ES-I3 (cell line): ENCODE measurements at regions not wholly inside any gene's neighbourhood (a gene's known extent, or its start where the extent isn't known, plus 50 kb on each side); places are given as distances from the start of the nearest gene placed in this dataset.

Experiments used
- H3K36me3 ChIP-seq: 2 replicates; pipeline ENCODE4 v1.6.1; 2013; ENCODE audit warnings: mild to moderate bottlenecking, low read length, control low read depth, moderate library complexity; ENCODE audit not compliant: insufficient read depth
- H3K4me1 ChIP-seq: 2 replicates; pipeline ENCODE4 v1.6.1; 2013; ENCODE audit warnings: mild to moderate bottlenecking, control low read depth, low read length; ENCODE audit not compliant: insufficient read depth
- H3K9ac ChIP-seq: 2 replicates; pipeline ENCODE4 v1.6.1; 2013; ENCODE audit warnings: low read depth, mild to moderate bottlenecking, low read length, moderate library complexity
- H3K9me3 ChIP-seq: 2 replicates; pipeline ENCODE4 v1.6.1; 2013; ENCODE audit warnings: mild to moderate bottlenecking, low read length, moderate library complexity; ENCODE audit not compliant: control insufficient read depth, insufficient read depth

- Histone ChIP-seq H3K9me3 (no peaks in the 10 kb centered on the region), H3K9ac (no peak overlapping the region), H3K36me3 (no peaks in the 10 kb centered on the region), H3K4me1 (no peaks in the 10 kb centered on the region)
These were observed 297.0 kb downstream of the TDRD15 start for GRCh38 chr2:21420553-21421335.

- Histone ChIP-seq H3K4me1 (no peaks in the 10 kb centered on the region), H3K9me3 (no peaks in the 10 kb centered on the region), H3K9ac (no peak overlapping the region), H3K36me3 (no peaks in the 10 kb centered on the region)
These were observed 298.3 kb downstream of the TDRD15 start for GRCh38 chr2:21422050-21422449.

GRCh38 chr2:21422724-21423522 is 299.2 kb downstream of the TDRD15 start:
- Histone ChIP-seq H3K9ac (no peak overlapping the region), H3K4me1 (no peaks in the 10 kb centered on the region), H3K9me3 (no peaks in the 10 kb centered on the region), H3K36me3 (no peaks in the 10 kb centered on the region)

GRCh38 chr2:21423854-21424253 is 300.1 kb downstream of the TDRD15 start:
- Histone ChIP-seq H3K9me3 (no peaks in the 10 kb centered on the region), H3K4me1 (no peaks in the 10 kb centered on the region), H3K36me3 (no peaks in the 10 kb centered on the region), H3K9ac (no peak overlapping the region)

- no peaks in the 10 kb centered on the region for H3K9me3 ChIP-seq
- H3K4me1 ChIP-seq, result no peaks in the 10 kb centered on the region
- H3K9ac ChIP-seq, result no peak overlapping the region
- no peaks in the 10 kb centered on the region for H3K36me3 ChIP-seq
These were observed 300.6 kb downstream of the TDRD15 start for GRCh38 chr2:21424375-21424774.

GRCh38 chr2:21427606-21428005 is 303.8 kb downstream of the TDRD15 start:
- Histone ChIP-seq H3K4me1 (no peaks in the 10 kb centered on the region), H3K9me3 (no peaks in the 10 kb centered on the region), H3K9ac (no peak overlapping the region), H3K36me3 (no peaks in the 10 kb centered on the region)

GRCh38 chr2:21428754-21429153 is 305.0 kb downstream of the TDRD15 start:
- Histone ChIP-seq H3K4me1 (no peaks in the 10 kb centered on the region), H3K9ac (no peak overlapping the region), H3K9me3 (peaks cover under 1% of the 10 kb centered on the region; the same call in 1 of the 2 replicates), H3K36me3 (no peaks in the 10 kb centered on the region)

GRCh38 chr2:21429747-21430146 is 306.0 kb downstream of the TDRD15 start:
- peaks cover 2% of the 10 kb centered on the region; the same call in 1 of the 2 replicates for H3K9me3 ChIP-seq
- no peaks in the 10 kb centered on the region for H3K36me3 ChIP-seq
- no peak overlapping the region for H3K9ac ChIP-seq
- no peaks in the 10 kb centered on the region for H3K4me1 ChIP-seq

- Histone ChIP-seq H3K9ac (no peak overlapping the region), H3K4me1 (no peaks in the 10 kb centered on the region), H3K36me3 (no peaks in the 10 kb centered on the region), H3K9me3 (peaks cover 2% of the 10 kb centered on the region; the same call in 1 of the 2 replicates)
These were observed 307.3 kb downstream of the TDRD15 start for GRCh38 chr2:21431078-21431477.

DNA sequence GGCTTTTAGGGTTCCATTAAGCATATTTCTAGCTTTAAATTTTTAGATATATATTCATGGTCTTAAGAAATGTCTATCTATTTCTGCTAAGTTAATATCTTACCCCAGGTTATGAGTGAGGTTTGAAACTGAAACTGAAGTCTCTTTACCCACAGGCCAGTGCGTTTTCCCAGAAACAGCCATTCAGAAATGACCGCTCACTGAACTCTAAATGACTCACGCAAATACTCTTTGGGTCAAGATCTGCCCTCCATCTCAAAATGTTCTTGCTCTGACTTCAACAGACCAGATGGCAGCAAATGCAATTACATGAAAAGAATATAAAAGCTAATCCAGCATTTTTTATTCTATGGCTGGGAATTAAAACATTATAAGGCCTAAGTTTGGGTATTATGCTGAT is 315.2 kb downstream of the TDRD15 start:
- no peak overlapping the region for H3K9ac ChIP-seq

GRCh38 chr2:21441442-21441841 is 317.7 kb downstream of the TDRD15 start:
- H3K4me1 ChIP-seq, result no peaks in the 10 kb centered on the region
- no peaks in the 10 kb centered on the region for H3K9me3 ChIP-seq
- no peak overlapping the region for H3K9ac ChIP-seq
- no peaks in the 10 kb centered on the region for H3K36me3 ChIP-seq

More for the DNA sequence above, 315.2 kb downstream of the TDRD15 start:
- Histone ChIP-seq H3K36me3 (no peaks in the 10 kb centered on the region), H3K9me3 (no peaks in the 10 kb centered on the region; the same call in 1 of the 2 replicates), H3K4me1 (no peaks in the 10 kb centered on the region)

DNA sequence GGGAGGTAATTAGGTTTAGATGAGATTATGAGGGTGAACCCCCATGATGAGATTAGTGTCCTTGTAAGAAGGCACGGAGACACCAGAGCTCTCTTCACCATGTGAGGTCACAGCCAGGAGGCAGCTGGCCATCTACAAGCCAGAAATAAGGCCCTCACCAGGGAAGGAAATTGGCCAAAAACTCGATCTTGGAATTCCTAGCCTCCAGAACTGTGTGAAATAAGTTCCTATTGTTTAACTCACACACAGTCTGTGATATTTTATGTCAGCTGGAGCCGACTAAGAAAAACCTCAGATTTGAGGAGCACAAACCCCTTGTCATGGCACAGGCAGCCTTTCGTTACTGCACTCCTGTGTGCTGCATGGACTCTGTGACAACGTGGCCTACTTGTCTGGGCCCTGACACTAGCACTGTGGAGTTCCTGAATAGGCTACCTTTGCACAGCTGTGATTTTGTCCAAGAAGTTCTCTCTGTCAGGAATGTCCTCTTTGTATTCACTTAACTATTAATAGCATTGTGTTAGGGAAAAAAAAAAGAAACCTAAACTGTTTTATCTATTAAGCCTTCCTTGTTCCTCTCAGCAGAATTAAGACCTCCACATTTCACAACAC is 319.8 kb downstream of the TDRD15 start:
- Histone ChIP-seq H3K9ac (no peak overlapping the region), H3K4me1 (no peaks in the 10 kb centered on the region), H3K36me3 (no peaks in the 10 kb centered on the region), H3K9me3 (no peaks in the 10 kb centered on the region)

DNA sequence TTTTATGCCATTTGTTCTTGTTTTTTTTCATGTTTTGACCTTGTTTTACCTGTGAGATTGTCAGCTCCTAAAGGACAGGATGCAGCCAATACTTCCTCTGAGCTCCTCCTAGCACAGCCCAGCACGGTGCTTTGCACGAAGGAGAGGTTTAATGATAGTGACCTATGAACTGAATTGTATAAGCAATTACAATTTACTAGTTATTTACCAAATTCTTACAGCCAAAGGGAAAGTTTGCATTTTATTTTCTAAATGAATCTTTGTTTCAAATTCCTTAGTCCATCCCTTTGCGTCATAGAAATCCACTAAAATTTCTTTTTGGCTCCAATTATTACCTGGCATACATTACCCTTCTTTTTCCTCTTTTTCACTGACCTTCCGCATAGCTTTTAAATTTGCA is 326.1 kb downstream of the TDRD15 start:
- H3K36me3 ChIP-seq, result no peaks in the 10 kb centered on the region
- H3K4me1 ChIP-seq, result peaks cover 10% of the 10 kb centered on the region
- H3K9me3 ChIP-seq, result no peaks in the 10 kb centered on the region
- H3K9ac ChIP-seq, result no peak overlapping the region

DNA sequence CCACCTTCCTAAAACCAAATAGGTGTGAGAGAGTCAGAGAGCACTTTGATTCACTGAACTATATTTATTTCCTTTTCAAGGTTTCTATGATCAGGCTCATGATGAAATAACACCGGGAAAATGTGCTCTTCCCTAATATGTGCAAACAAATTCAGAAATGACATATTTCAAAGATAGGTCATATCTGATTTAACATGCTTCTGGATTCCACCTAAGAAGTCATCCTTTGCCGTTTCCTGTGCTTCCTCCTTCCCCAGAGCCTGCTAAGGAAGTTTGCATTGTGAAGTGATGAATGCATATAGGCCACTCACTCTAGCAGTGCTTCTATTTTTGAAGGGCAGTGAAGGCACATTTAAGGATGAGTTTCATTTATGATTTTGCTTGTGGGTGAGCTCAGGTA is 327.6 kb downstream of the TDRD15 start:
- no peaks in the 10 kb centered on the region for H3K9me3 ChIP-seq
- peaks cover 13% of the 10 kb centered on the region for H3K4me1 ChIP-seq
- H3K9ac ChIP-seq, result no peak overlapping the region
- H3K36me3 ChIP-seq, result no peaks in the 10 kb centered on the region
